GM19328 (cell line): ENCODE measurements at regions not wholly inside any gene's neighbourhood (a gene's known extent, or its start where the extent isn't known, plus 50 kb on each side); places are given as distances from the start of the nearest gene placed in this dataset.
A peak's percentile ranks its signal among the peaks of the same experiment; 100 is the strongest.
"Not testable (repeated sequence)": the region's sequence is repeated elsewhere in the genome, so short reads cannot be mapped to it uniquely, and the experiment has no call there.

Experiments used
- ATAC-seq: cut with Tn5 transposase; IDR thresholded peaks from one replicate; pipeline ENCODE4 v1.9.1; 2021; ENCODE audit warnings: mild to moderate bottlenecking, moderate library complexity; ENCODE audit not compliant: unreplicated experiment

GRCh38 chr2:183898641-183899040 is 699.7 kb upstream of the ZNF804A start:
- ATAC-seq = no peak

GRCh38 chr2:183901931-183902330 is 696.4 kb upstream of the ZNF804A start:
- no peak for ATAC-seq

GRCh38 chr2:183903026-183903425 is 695.3 kb upstream of the ZNF804A start:
- no peak for ATAC-seq

DNA sequence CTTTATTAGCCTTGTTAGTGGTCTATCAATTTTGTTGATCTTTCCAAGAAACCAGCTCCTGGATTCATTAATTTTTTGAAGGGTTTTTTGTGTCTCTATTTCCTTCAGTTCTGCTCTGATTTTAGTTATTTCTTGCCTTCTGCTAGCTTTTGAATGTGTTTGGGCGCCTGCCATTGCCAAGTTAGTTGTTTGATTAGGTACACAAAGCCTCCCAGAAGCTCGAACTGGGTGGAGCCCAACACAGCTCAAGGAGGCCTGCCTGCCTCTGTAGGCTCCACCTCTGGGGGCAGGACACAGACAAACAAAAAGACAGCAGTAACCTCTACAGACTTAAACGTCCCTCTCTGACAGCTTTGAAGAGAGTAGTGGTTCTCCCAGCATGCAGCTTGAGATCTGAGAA is 682.3 kb upstream of the ZNF804A start:
- not testable (repeated sequence) for ATAC-seq

GRCh38 chr2:183919167-183919566 is 679.2 kb upstream of the ZNF804A start:
- no peak for ATAC-seq

DNA sequence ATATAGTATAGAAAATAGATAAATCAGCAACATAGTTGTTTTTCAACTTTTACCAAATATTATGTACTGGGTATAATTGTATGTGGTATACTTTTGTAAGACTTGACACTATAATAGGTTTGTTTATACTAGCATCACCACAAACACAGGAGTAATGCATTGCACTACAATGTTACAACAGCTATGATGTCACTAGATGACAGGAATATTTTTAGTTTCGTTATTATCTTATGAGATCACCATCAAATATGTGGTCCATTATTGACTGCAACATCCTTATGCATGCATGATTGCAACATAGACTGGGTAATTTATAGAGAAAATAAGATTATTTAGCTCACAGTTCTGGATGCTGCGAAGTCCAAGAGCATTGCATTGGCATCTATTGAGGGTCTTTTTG is 678.4 kb upstream of the ZNF804A start:
- no peak for ATAC-seq

DNA sequence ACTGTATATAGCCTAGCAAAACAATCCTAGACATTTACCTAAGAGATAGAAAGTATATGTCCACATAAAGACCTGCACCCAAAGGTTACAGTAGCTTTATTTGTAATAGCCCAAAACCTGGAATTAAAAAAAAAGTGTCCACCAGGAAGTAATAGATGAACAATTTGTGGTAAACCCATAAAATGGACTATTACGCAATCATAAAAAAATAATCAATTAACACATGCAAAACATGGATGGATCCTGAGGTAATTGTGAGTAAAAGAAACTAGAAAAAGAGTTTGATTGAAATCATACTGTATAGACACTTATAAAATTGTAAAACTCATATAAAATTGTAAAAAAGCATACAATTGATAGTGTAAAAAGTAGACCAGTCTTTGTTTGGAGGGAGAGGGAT is 673.0 kb upstream of the ZNF804A start:
- ATAC-seq = no peak

GRCh38 chr2:183926433-183926832 is 671.9 kb upstream of the ZNF804A start:
- ATAC-seq = no peak

GRCh38 chr2:183927406-183928325 is 670.7 kb upstream of the ZNF804A start:
- no peak for ATAC-seq

DNA sequence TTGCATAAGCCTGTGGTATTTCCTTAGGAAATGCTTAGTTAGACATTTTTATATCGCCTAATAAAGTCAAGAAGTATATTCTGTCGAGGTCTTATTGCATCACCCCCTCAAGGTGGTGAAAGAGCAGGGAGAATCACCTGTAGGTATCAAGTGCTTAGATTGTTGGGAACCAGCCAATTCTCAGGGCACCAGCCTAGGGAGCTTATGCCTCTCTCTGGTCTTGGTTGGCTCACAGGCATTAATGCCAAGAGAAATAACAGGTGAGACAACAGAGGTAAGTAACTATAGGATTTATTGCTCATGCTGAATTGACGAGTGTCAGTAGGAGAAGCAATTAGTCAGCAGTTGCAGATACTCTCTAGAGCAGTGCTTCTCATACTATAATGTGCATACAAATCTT is 663.3 kb upstream of the ZNF804A start:
- ATAC-seq = no peak

DNA sequence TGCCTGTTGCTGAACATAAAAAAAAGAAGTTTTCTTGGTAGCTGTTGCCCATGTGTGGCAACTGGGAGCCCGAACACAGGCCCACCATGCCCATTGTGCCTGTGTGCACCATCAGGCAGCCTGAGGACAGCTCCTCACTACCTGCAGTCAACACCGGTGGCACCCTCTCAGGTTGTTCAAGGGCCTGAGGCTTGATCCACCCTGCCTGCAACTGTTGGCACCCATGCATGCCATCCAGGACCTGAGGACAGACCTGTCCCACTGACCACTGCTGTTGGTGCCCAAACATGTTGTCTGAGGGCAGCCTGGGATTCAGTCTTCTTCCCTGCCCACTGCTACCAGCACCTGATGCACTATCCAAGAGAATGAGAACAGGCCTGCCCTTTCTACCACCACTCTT is 661.1 kb upstream of the ZNF804A start:
- no peak for ATAC-seq

DNA sequence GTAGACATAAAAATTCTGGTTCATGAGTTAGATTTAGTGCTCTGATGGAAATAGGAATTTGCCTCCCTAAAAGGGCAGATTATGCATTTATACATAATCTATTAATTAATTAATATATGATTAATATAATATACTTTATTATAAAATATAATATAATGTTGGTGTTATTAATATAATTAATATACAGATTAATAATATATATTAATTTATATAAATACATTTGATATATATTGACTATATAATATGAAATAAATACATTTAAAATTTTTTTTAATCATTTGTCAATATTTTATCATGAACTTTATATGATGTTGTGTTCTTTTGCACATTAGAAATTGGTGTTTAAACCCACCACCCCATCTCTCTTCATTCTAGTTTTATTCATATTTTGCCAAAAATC is 652.1 kb upstream of the ZNF804A start:
- no peak for ATAC-seq

DNA sequence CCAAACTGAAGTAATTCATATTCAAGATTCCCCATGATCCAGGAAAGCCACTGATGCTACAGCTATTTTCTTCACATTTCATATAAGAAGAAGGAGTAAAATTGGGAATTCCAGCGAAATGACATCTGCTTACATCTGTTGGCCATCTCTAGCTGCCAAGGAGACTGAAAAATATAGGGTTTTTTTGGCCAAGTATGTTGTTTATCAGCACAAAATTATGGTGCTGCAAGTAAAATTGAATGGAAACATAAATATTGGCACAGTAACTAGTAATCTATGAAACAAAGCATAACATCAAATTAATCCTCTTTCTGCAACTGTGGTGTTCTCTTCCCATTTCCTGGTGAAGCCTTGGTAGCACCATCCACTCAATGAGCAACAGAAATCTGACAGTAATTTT is 649.5 kb upstream of the ZNF804A start:
- no peak for ATAC-seq

- no peak for ATAC-seq
Observed at GRCh38 chr2:183950673-183951072, 647.7 kb upstream of the ZNF804A start.

DNA sequence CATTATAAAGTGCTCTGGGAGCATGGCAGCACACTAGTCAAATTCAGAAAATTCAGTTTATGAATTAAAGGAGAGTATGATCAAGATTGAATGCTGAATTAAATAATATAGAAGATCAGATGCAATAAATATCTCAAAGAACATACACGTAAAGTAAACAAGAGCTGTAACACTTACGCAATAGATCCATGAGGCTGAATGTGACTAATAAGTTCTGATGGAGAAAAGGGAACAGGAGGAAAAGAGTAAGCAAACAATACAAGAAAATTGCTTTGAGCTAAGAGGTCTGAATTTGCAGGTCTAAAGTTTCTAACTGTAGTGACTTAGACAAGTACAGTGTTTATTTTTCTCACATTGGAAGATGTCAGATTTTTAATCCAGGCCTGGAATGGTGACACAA is 646.7 kb upstream of the ZNF804A start:
- no peak for ATAC-seq

DNA sequence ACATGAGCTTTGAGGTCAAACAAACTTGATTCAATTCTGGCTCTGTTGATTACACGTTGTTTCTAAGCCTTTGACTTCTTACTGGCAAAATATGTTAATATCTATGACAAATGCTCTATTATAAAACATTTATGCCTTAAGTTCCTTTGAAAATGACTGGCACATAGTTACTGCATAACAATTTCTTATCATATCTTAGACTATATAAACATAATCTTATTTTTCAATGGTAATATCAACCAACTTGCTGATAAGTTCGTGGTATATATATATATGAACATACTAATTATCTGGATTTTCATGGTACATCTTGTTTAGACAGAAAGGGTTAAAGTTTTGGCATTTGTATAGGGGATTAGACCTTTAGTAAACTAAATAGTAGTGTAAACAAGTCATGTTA is 645.6 kb upstream of the ZNF804A start:
- ATAC-seq = no peak

- no peak for ATAC-seq
Observed at GRCh38 chr2:183963609-183964008, 634.7 kb upstream of the ZNF804A start.

- no peak for ATAC-seq
Observed at GRCh38 chr2:183964565-183964964, 633.8 kb upstream of the ZNF804A start.

GRCh38 chr2:183967756-183968155 is 630.6 kb upstream of the ZNF804A start:
- ATAC-seq = no peak

- ATAC-seq = not testable (repeated sequence)
Observed at GRCh38 chr2:183975676-183976075, 622.7 kb upstream of the ZNF804A start.

DNA sequence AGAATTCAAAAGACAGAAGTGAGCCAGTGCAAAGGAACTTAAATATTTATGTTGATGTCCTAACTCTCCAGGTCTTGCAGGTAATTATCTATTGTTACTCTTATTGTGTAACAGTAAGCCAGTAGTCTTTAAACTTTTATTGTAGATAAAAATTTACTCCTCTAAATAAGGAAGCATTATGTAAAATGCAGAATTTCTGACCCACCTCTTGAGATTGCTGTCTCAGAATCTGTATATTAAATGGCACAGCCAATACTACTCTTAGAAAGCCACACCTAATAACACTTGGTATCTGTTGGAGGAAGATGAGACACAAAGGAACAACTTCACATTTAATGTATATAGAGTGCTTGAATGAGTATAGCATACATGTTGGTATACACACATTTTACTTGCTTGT is 613.5 kb upstream of the ZNF804A start:
- no peak for ATAC-seq

DNA sequence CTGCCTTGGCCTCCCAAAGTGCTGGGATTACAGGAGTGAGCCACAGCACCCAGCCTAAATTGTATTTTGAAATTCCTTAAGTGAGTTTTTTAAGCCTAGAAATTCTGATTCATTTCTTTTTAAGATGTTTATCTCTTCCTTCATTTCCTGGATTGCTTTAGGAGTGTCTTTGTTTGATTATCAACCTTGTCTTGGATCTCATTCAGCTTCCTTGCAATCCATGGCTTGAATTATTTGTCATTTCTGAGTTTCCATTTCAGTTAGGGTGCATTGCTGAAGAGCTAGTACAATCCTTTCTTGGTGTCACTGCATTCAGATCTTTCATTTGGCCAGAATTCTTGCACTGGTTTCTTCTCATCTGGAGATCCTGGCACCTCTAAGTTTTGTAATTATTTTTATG is 606.4 kb upstream of the ZNF804A start:
- ATAC-seq = no peak

- peak; percentile 46 for ATAC-seq
Observed at GRCh38 chr2:183993052-183993451, 605.3 kb upstream of the ZNF804A start.
